ENCODE measurements at regions not wholly inside any gene's neighbourhood (a gene's known extent, or its start where the extent isn't known, plus 50 kb on each side); places are given as distances from the start of the nearest gene placed in this dataset.

GRCh38 chr20:57767441-57767840 is 57.6 kb upstream of the PMEPA1 start:
- Histone ChIP-seq H2BK12ac (ENCODE audit: insufficient read length, low read depth, low read length) (no peak overlapping the region), H3K27me3 (ENCODE audit: insufficient read depth, low read length) (no peaks in the 10 kb centered on the region), H3K4me2 (ENCODE audit: insufficient read depth, insufficient read length, low read length) (no peak overlapping the region), H2BK5ac (ENCODE audit: insufficient read length, low read length) (no peak overlapping the region), H2AFZ (ENCODE audit: low read length) (no peak overlapping the region), H2BK15ac (ENCODE audit: low read depth, low read length) (no peak overlapping the region), H3K4ac (ENCODE audit: low read depth, low read length) (no peak overlapping the region), H3K56ac (ENCODE audit: insufficient read length, low read depth, low read length) (no peak overlapping the region), H3K4me1 (ENCODE audit: insufficient read depth, low read length) (no peaks in the 10 kb centered on the region), H2BK120ac (ENCODE audit: low read depth, low read length, poor library complexity, severe bottlenecking) (no peak overlapping the region), H3T11ph (ENCODE audit: low read length) (no peak overlapping the region), H3K79me1 (ENCODE audit: insufficient read depth, low read depth, low read length, poor library complexity, severe bottlenecking) (no peaks in the 10 kb centered on the region), H3K18ac (ENCODE audit: insufficient read length, low read depth, low read length) (no peak overlapping the region), H3K9ac (ENCODE audit: extremely low read depth, insufficient read length, low read length) (no peak overlapping the region), H3K14ac (ENCODE audit: insufficient read depth, low read length) (no peak overlapping the region), H4K91ac (ENCODE audit: insufficient read length, low read depth, low read length) (no peak overlapping the region), H3K27ac (ENCODE audit: insufficient read length, low read depth, low read length) (no peak overlapping the region), H4K20me1 (ENCODE audit: control insufficient read depth, insufficient read depth, insufficient read length) (no peaks in the 10 kb centered on the region), H3K23ac (ENCODE audit: insufficient read length, low read depth, low read length) (no peak overlapping the region), H3K79me2 (ENCODE audit: insufficient read depth, low read length) (no peaks in the 10 kb centered on the region), H3K9me3 (ENCODE audit: control insufficient read depth, low read depth, low read length) (no peaks in the 10 kb centered on the region), H4K8ac (replicated peaks; ENCODE audit: insufficient read length, low read depth, low read length) (no peak overlapping the region), H3K23me2 (ENCODE audit: insufficient read length, low read depth, low read length, poor library complexity, severe bottlenecking) (no peaks in the 10 kb centered on the region), H2BK20ac (ENCODE audit: low read depth, low read length, poor library complexity, severe bottlenecking) (no peak overlapping the region), H2AK5ac (ENCODE audit: insufficient read length, low read length) (no peak overlapping the region), H4K5ac (ENCODE audit: insufficient read length, low read depth, low read length) (no peak overlapping the region)
- H3K4me3 Mint-ChIP-seq: no peak overlapping the region
- H3K36me3 Mint-ChIP-seq (ENCODE audit: insufficient read depth in 1 of 3, low read depth in 3 of 3): no peaks in the 10 kb centered on the region; a peak in 1 of 7 replicates
- peak overlapping the region in 1 of 3 experiments; percentile 34; a peak in 1 of 7 replicates for H3K27ac Mint-ChIP-seq
- DNase-seq: no peak
- H3K9me3 Mint-ChIP-seq: no peaks in the 10 kb centered on the region; a peak in 1 of 5 replicates
- no peak for TF ChIP-seq CTCF (conservative IDR thresholded peaks at IDR 0.05)
- peaks cover 31 to 35% of the 10 kb centered on the region in 2 experiments for H3K4me1 Mint-ChIP-seq
- peaks cover 2% of the 10 kb centered on the region for H3K27me3 Mint-ChIP-seq (ENCODE audit: low read depth)
